ENCODE measurements at regions not wholly inside any gene's neighbourhood (a gene's known extent, or its start where the extent isn't known, plus 50 kb on each side); places are given as distances from the start of the nearest gene placed in this dataset.
A peak's percentile ranks its signal among the peaks of the same experiment; 100 is the strongest.
"Not testable (repeated sequence)": the region's sequence is repeated elsewhere in the genome, so short reads cannot be mapped to it uniquely, and the experiment has no call there.

- not testable (repeated sequence) for DNase-seq
These were observed 54.8 kb upstream of the ZNF717 start for GRCh38 chr3:75840160-75840559.

GRCh38 chr3:75850301-75851008 lies 65.1 kb upstream of the ZNF717 start:
- not testable (repeated sequence) for DNase-seq

- no peak for DNase-seq
These were observed 77.8 kb upstream of the ZNF717 start for GRCh38 chr3:75863130-75863529.

- DNase-seq, result no peak
These were observed 78.5 kb upstream of the ZNF717 start for GRCh38 chr3:75863878-75864277.

GRCh38 chr3:75883719-75884118 lies 98.4 kb upstream of the ZNF717 start:
- DNase-seq, result not testable (repeated sequence)

GRCh38 chr3:75886971-75887526 lies 101.7 kb upstream of the ZNF717 start:
- DNase-seq, result no peak

- no peak for DNase-seq
These were observed 108.9 kb upstream of the ZNF717 start for GRCh38 chr3:75894234-75894633.

- no peak for DNase-seq
These were observed 110.9 kb upstream of the ZNF717 start for GRCh38 chr3:75896265-75896664.

GRCh38 chr3:75901446-75901845 lies 116.1 kb upstream of the ZNF717 start:
- not testable (repeated sequence) for DNase-seq

- peak; percentile 63 to 76 for DNase-seq
These were observed 121.3 kb upstream of the ZNF717 start for GRCh38 chr3:75906555-75907112.

GRCh38 chr3:75913800-75914350 lies 128.5 kb upstream of the ZNF717 start:
- no peak for DNase-seq

- peak; percentile 5 to 72 for DNase-seq
These were observed 129.4 kb upstream of the ZNF717 start for GRCh38 chr3:75914741-75915140.

- no peak for DNase-seq
These were observed 153.6 kb upstream of the ZNF717 start for GRCh38 chr3:75938921-75939320.

GRCh38 chr3:75951941-75952340 lies 166.6 kb upstream of the ZNF717 start:
- no peak for DNase-seq

GRCh38 chr3:75960031-75960430 lies 174.7 kb upstream of the ZNF717 start:
- not testable (repeated sequence) for DNase-seq

- not testable (repeated sequence) for DNase-seq
These were observed 176.7 kb upstream of the ZNF717 start for GRCh38 chr3:75962054-75962453.

- no peak for DNase-seq
These were observed 181.7 kb upstream of the ZNF717 start for GRCh38 chr3:75967071-75967470.

GRCh38 chr3:75978686-75979085 lies 193.3 kb upstream of the ZNF717 start:
- DNase-seq, result no peak

GRCh38 chr3:75981401-75981800 lies 196.1 kb upstream of the ZNF717 start:
- no peak for DNase-seq

GRCh38 chr3:75982151-75982550 lies 196.8 kb upstream of the ZNF717 start:
- no peak for DNase-seq

GRCh38 chr3:75983111-75983510 lies 197.8 kb upstream of the ZNF717 start:
- no peak for DNase-seq

GRCh38 chr3:75983609-75984290 lies 198.4 kb upstream of the ZNF717 start:
- no peak for DNase-seq

GRCh38 chr3:75985432-75985831 lies 200.1 kb upstream of the ZNF717 start:
- DNase-seq, result no peak

GRCh38 chr3:76010252-76010651 lies 224.9 kb upstream of the ZNF717 start:
- peak in 1 of 2 experiments; percentile 24 for DNase-seq

Measured in NCI-H524 (cell line).